ENCODE measurements at regions not wholly inside any gene's neighbourhood (a gene's known extent, or its start where the extent isn't known, plus 50 kb on each side); places are given as distances from the start of the nearest gene placed in this dataset.

- peaks cover 9% of the 10 kb centered on the region for H3K4me1 ChIP-seq (ENCODE audit: control insufficient read depth, insufficient read depth, low read length)
- H3K4me3 ChIP-seq (ENCODE audit: low read length): no peak overlapping the region
- H3K9me3 ChIP-seq (replicated peaks; ENCODE audit: low read length): no peaks in the 10 kb centered on the region
- peak overlapping the region; percentile 12 for H3K4me2 ChIP-seq (ENCODE audit: low read length)
- H3K27me3 ChIP-seq (ENCODE audit: control insufficient read depth, insufficient read depth, low read length): no peaks in the 10 kb centered on the region
- H3K36me3 ChIP-seq (ENCODE audit: insufficient read depth, low read length): no peaks in the 10 kb centered on the region
- H3K9ac ChIP-seq (ENCODE audit: low read depth, low read length): no peak overlapping the region
Measured at GRCh38 chr17:14803826-14804225, 461.3 kb downstream of the PMP22 start.

DNA sequence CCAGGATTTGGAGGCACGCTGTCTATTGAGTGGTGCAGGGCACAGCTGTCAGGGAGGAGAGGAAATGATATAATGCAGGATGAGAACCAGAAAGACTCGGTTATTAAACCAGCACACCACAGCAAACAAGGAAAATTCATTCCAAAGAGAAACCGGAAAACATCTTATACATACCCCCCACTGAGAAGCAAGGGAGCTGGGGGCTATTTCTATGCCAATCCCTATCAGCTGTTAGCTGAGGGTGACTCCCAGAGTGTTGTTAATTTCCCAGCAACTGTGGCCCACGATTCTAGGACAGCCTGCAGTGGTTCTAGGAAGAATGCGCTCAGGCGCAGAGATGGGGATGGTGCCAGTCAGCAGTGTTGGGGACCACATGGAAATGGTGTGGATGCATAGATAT lies 467.3 kb downstream of the PMP22 start:
- Histone ChIP-seq H3K9ac (ENCODE audit: low read depth, low read length) (no peak overlapping the region), H3K4me3 (ENCODE audit: low read length) (no peak overlapping the region), H3K4me2 (ENCODE audit: low read length) (no peak overlapping the region), H3K4me1 (ENCODE audit: control insufficient read depth, insufficient read depth, low read length) (peaks cover 11% of the 10 kb centered on the region), H3K9me3 (replicated peaks; ENCODE audit: low read length) (no peaks in the 10 kb centered on the region), H3K27me3 (ENCODE audit: control insufficient read depth, insufficient read depth, low read length) (no peaks in the 10 kb centered on the region), H3K36me3 (ENCODE audit: insufficient read depth, low read length) (no peaks in the 10 kb centered on the region)

- Histone ChIP-seq H3K4me3 (ENCODE audit: low read length) (no peak overlapping the region), H3K4me1 (ENCODE audit: control insufficient read depth, insufficient read depth, low read length) (peaks cover 15% of the 10 kb centered on the region), H3K9me3 (replicated peaks; ENCODE audit: low read length) (no peaks in the 10 kb centered on the region), H3K27me3 (ENCODE audit: control insufficient read depth, insufficient read depth, low read length) (no peaks in the 10 kb centered on the region), H3K4me2 (ENCODE audit: low read length) (no peak overlapping the region), H3K9ac (ENCODE audit: low read depth, low read length) (no peak overlapping the region), H3K36me3 (ENCODE audit: insufficient read depth, low read length) (no peaks in the 10 kb centered on the region)
Measured at GRCh38 chr17:14797021-14797420, 468.1 kb downstream of the PMP22 start.

DNA sequence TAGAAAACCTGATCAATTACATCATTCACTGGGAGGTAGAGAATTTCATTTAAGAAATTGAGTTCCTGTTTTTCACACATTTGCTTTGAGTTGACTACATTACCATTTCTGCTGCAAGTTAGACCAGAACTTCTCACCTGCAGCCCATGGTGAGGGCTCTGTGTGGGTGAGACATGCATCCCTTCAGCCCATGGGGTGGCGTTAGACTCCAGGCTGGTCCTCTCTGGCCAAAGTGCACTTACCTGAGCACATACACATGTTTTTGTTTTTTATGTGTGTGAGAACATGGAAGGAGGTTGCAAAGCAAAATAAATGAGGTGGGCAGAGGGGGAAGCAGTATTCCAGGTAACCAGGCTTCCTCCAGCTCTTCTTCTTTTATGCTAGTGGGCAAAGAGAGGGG lies 470.2 kb downstream of the PMP22 start:
- no peaks in the 10 kb centered on the region for H3K27me3 ChIP-seq (ENCODE audit: control insufficient read depth, insufficient read depth, low read length)
- H3K4me2 ChIP-seq (ENCODE audit: low read length): no peak overlapping the region
- H3K4me3 ChIP-seq (ENCODE audit: low read length): no peak overlapping the region
- peaks cover 30% of the 10 kb centered on the region for H3K4me1 ChIP-seq (ENCODE audit: control insufficient read depth, insufficient read depth, low read length)
- H3K9me3 ChIP-seq (replicated peaks; ENCODE audit: low read length): no peaks in the 10 kb centered on the region
- no peaks in the 10 kb centered on the region for H3K36me3 ChIP-seq (ENCODE audit: insufficient read depth, low read length)
- H3K9ac ChIP-seq (ENCODE audit: low read depth, low read length): no peak overlapping the region

- Histone ChIP-seq H3K27me3 (ENCODE audit: control insufficient read depth, insufficient read depth, low read length) (no peaks in the 10 kb centered on the region), H3K9ac (ENCODE audit: low read depth, low read length) (no peak overlapping the region), H3K4me1 (ENCODE audit: control insufficient read depth, insufficient read depth, low read length) (peaks cover 30% of the 10 kb centered on the region), H3K4me2 (ENCODE audit: low read length) (peak overlapping the region; percentile 43), H3K4me3 (ENCODE audit: low read length) (no peak overlapping the region), H3K9me3 (replicated peaks; ENCODE audit: low read length) (no peaks in the 10 kb centered on the region), H3K36me3 (ENCODE audit: insufficient read depth, low read length) (no peaks in the 10 kb centered on the region)
Measured at GRCh38 chr17:14793237-14793636, 471.9 kb downstream of the PMP22 start.

DNA sequence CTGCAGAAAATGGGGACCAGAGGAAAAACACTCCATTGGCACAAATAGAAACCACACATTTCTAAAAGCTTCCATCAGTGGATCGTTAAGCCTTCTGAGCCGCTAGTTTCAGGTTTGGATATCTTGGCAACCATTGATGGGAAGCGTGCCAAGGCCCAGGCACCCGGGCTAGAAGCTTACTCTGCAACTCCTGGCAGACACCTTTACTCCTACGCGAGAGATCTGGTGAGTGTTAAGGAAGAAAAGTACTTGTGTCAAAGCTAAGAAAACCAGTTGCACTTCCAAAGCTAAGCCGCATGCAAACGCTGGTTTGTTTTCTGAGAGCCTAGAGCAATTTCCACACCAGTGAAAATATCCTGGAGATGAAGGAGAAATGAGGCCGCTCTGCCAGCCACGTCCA lies 472.4 kb downstream of the PMP22 start:
- no peak overlapping the region for H3K9ac ChIP-seq (ENCODE audit: low read depth, low read length)
- peak overlapping the region; percentile 43 for H3K4me2 ChIP-seq (ENCODE audit: low read length)
- H3K36me3 ChIP-seq (ENCODE audit: insufficient read depth, low read length): no peaks in the 10 kb centered on the region
- H3K27me3 ChIP-seq (ENCODE audit: control insufficient read depth, insufficient read depth, low read length): no peaks in the 10 kb centered on the region
- H3K9me3 ChIP-seq (replicated peaks; ENCODE audit: low read length): no peaks in the 10 kb centered on the region
- H3K4me1 ChIP-seq (ENCODE audit: control insufficient read depth, insufficient read depth, low read length): peaks cover 30% of the 10 kb centered on the region
- H3K4me3 ChIP-seq (ENCODE audit: low read length): no peak overlapping the region

DNA sequence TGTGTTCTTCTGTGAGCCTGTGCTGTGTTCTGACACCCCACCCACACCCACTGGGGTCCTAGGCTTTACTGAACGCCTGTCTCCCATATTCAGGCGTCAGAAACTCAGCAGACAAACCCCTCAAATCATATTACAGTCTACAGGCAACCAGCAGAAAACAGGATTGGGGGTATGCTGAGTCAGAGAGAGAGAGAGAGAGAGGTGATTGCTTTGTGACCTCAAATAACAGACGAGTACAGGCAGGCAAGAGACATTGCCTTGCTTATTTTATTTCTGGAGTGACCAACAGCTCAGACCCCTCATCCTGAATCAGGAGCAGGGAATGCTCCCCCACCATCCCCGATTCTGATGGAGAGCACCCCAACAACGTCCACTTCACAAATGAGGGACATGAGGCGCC lies 473.9 kb downstream of the PMP22 start:
- Histone ChIP-seq H3K9ac (ENCODE audit: low read depth, low read length) (no peak overlapping the region), H3K36me3 (ENCODE audit: insufficient read depth, low read length) (no peaks in the 10 kb centered on the region), H3K9me3 (replicated peaks; ENCODE audit: low read length) (no peaks in the 10 kb centered on the region), H3K4me2 (ENCODE audit: low read length) (no peak overlapping the region), H3K4me3 (ENCODE audit: low read length) (no peak overlapping the region), H3K27me3 (ENCODE audit: control insufficient read depth, insufficient read depth, low read length) (no peaks in the 10 kb centered on the region), H3K4me1 (ENCODE audit: control insufficient read depth, insufficient read depth, low read length) (peaks cover 30% of the 10 kb centered on the region)

DNA sequence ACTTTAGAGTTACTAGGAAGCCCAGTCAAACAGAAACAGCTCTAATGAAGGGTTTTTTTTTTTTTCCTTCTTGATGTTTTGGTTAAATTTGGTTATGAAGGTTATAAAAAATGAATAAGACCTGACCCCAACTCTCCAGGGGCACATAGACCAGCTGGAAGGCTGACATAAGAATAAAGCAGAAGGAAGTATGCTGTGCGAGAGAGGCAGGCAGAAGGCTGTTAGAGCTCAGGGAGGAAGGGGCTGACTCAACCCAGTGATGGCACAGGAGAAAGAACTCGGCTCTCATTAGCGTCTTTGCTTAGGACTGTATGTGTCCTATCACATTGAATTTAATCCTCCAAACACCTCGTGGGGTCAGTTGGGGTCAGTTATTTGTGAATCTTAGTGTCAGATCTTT lies 474.6 kb downstream of the PMP22 start:
- H3K4me1 ChIP-seq (ENCODE audit: control insufficient read depth, insufficient read depth, low read length): peaks cover 30% of the 10 kb centered on the region
- no peak overlapping the region for H3K4me2 ChIP-seq (ENCODE audit: low read length)
- H3K9me3 ChIP-seq (replicated peaks; ENCODE audit: low read length): no peaks in the 10 kb centered on the region
- no peak overlapping the region for H3K4me3 ChIP-seq (ENCODE audit: low read length)
- H3K9ac ChIP-seq (ENCODE audit: low read depth, low read length): no peak overlapping the region
- no peaks in the 10 kb centered on the region for H3K27me3 ChIP-seq (ENCODE audit: control insufficient read depth, insufficient read depth, low read length)
- no peaks in the 10 kb centered on the region for H3K36me3 ChIP-seq (ENCODE audit: insufficient read depth, low read length)

- Histone ChIP-seq H3K9ac (ENCODE audit: low read depth, low read length) (no peak overlapping the region), H3K27me3 (ENCODE audit: control insufficient read depth, insufficient read depth, low read length) (no peaks in the 10 kb centered on the region), H3K9me3 (replicated peaks; ENCODE audit: low read length) (no peaks in the 10 kb centered on the region), H3K4me2 (ENCODE audit: low read length) (no peak overlapping the region), H3K4me1 (ENCODE audit: control insufficient read depth, insufficient read depth, low read length) (no peaks in the 10 kb centered on the region), H3K36me3 (ENCODE audit: insufficient read depth, low read length) (no peaks in the 10 kb centered on the region), H3K4me3 (ENCODE audit: low read length) (no peak overlapping the region)
Measured at GRCh38 chr17:14784997-14785696, 480.0 kb downstream of the PMP22 start.

GRCh38 chr17:14781123-14781522 lies 480.2 kb downstream of the HS3ST3B1 start:
- no peaks in the 10 kb centered on the region for H3K9me3 ChIP-seq (replicated peaks; ENCODE audit: low read length)
- no peaks in the 10 kb centered on the region for H3K27me3 ChIP-seq (ENCODE audit: control insufficient read depth, insufficient read depth, low read length)
- H3K36me3 ChIP-seq (ENCODE audit: insufficient read depth, low read length): no peaks in the 10 kb centered on the region

DNA sequence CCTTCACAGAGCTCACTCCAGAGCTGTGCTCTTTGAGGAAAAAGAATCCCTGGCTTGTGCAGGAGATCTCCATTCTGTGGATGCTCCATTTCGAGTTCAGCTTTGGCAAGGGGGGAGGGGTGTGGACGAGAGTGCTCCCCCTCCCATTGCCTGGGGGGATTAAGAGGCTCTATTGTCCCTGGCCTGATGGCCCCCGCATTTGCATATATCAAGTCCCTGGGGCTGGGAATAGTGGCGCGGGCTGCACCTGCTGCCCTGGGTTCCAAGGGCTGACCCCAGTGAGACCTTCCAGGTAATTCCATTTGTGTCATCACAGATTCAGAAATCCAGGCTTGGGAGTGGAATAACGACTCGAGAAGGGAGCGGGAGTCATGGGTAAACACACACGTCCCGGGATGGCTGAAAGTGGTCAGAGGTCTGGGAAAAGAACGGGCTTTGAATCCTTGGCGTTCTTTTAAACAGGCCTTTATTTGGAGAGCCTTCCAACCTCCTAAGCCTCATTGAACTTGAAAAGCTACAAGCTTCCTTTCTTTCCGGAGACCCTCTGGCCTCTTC lies 479.3 kb downstream of the HS3ST3B1 start:
- no peaks in the 10 kb centered on the region for H3K36me3 ChIP-seq (ENCODE audit: insufficient read depth, low read length)
- H3K27me3 ChIP-seq (ENCODE audit: control insufficient read depth, insufficient read depth, low read length): no peaks in the 10 kb centered on the region
- no peak overlapping the region for H3K4me2 ChIP-seq (ENCODE audit: low read length)
- peaks cover 27% of the 10 kb centered on the region for H3K4me1 ChIP-seq (ENCODE audit: control insufficient read depth, insufficient read depth, low read length)
- H3K9me3 ChIP-seq (replicated peaks; ENCODE audit: low read length): no peaks in the 10 kb centered on the region
- H3K4me3 ChIP-seq (ENCODE audit: low read length): no peak overlapping the region
- no peak overlapping the region for H3K9ac ChIP-seq (ENCODE audit: low read depth, low read length)

More at GRCh38 chr17:14781123-14781522, 480.2 kb downstream of the HS3ST3B1 start:
- Histone ChIP-seq H3K4me2 (ENCODE audit: low read length) (no peak overlapping the region), H3K4me1 (ENCODE audit: control insufficient read depth, insufficient read depth, low read length) (peaks cover 17% of the 10 kb centered on the region), H3K9ac (ENCODE audit: low read depth, low read length) (no peak overlapping the region), H3K4me3 (ENCODE audit: low read length) (no peak overlapping the region)

GRCh38 chr17:14779241-14779640 lies 478.4 kb downstream of the HS3ST3B1 start:
- Histone ChIP-seq H3K9ac (ENCODE audit: low read depth, low read length) (no peak overlapping the region), H3K36me3 (ENCODE audit: insufficient read depth, low read length) (no peaks in the 10 kb centered on the region), H3K4me3 (ENCODE audit: low read length) (no peak overlapping the region), H3K9me3 (replicated peaks; ENCODE audit: low read length) (no peaks in the 10 kb centered on the region), H3K4me2 (ENCODE audit: low read length) (no peak overlapping the region), H3K27me3 (ENCODE audit: control insufficient read depth, insufficient read depth, low read length) (no peaks in the 10 kb centered on the region), H3K4me1 (ENCODE audit: control insufficient read depth, insufficient read depth, low read length) (peaks cover 33% of the 10 kb centered on the region)

All from skeletal muscle satellite cell (primary cell).